H1 (cell line): ENCODE measurements at regions not wholly inside any gene's neighbourhood (a gene's known extent, or its start where the extent isn't known, plus 50 kb on each side); places are given as distances from the start of the nearest gene placed in this dataset.

Source experiments
- CTCF ChIA-PET: fragments of 300-600 bp; sonication (Branson Sonifier 250); formaldehyde crosslinking; loops from one replicate; lab custom pipeline; 2021; ENCODE audit not compliant: partially characterized antibody; lab: Charles Lee
- POLR2A ChIA-PET: fragments of 300-600 bp; sonication (Branson Sonifier 250); formaldehyde crosslinking; loops from one replicate; lab custom pipeline; 2021; ENCODE audit warnings: inconsistent platforms; ENCODE audit not compliant: partially characterized antibody; lab: Charles Lee
- DNase-seq, 2 experiments: peaks; one replicate each; pipeline versions ENCODE4 v3.0.0 to v3.0.0-alpha.2; 2010 to 2022; ENCODE audit warnings: low spot score in 2 of 2, low read depth in 1 of 2, mixed read lengths in 1 of 2
- FAIRE-seq: peaks from 2 replicates; lab custom pipeline; 2011; peaks lifted over from hg19 to GRCh38; lab: Jason Lieb, UNC
- H2AFZ ChIP-seq: 2 replicates; pipeline ENCODE4 v1.8.1; 2012; ENCODE audit warnings: low read length, inconsistent platforms
- H2AK5ac ChIP-seq: 2 replicates; pipeline ENCODE4 v1.6.1; 2013; ENCODE audit warnings: low read depth, low read length
- H2BK120ac ChIP-seq: replicated peaks from 2 replicates; pipeline ENCODE3; 2013; ENCODE audit warnings: low read depth, low read length, inconsistent platforms
- H2BK12ac ChIP-seq: 2 replicates; pipeline ENCODE4 v1.6.1; 2013; ENCODE audit warnings: low read depth, low read length
- H2BK15ac ChIP-seq: 2 replicates; pipeline ENCODE4 v1.6.1; 2013; ENCODE audit warnings: low read length
- H2BK20ac ChIP-seq: 2 replicates; pipeline ENCODE4 v1.6.1; 2013; ENCODE audit warnings: low read length
- H2BK5ac ChIP-seq: 2 replicates; pipeline ENCODE4 v1.6.1; 2013; ENCODE audit warnings: low read depth, low read length
- H3K14ac ChIP-seq: 2 replicates; pipeline ENCODE4 v1.6.1; 2013; ENCODE audit warnings: inconsistent platforms; ENCODE audit not compliant: insufficient read length
- H3K18ac ChIP-seq: 2 replicates; pipeline ENCODE4 v1.6.1; 2013; ENCODE audit warnings: low read length; ENCODE audit errors: extremely low read depth
- H3K23ac ChIP-seq: 2 replicates; pipeline ENCODE4 v1.6.1; 2013; ENCODE audit warnings: inconsistent platforms; ENCODE audit not compliant: insufficient read length
- H3K23me2 ChIP-seq: 2 replicates; pipeline ENCODE4 v1.6.1; 2013; ENCODE audit warnings: low read depth, low read length
- H3K27ac ChIP-seq: 2 replicates; pipeline ENCODE4 v1.6.1; 2011; ENCODE audit warnings: low read depth, low read length, inconsistent platforms
- H3K27me3 ChIP-seq, 4 experiments: replicated peaks in 1 of 4; 1 replicate in 1 of 4; 2 replicates in 3 of 4; pipeline versions ENCODE4 v1.6.1 to v1.8.1; 2011 to 2013; ENCODE audit warnings: low read length in 3 of 4, mild to moderate bottlenecking in 3 of 4, inconsistent platforms in 2 of 4, mixed read lengths in 2 of 4, moderate library complexity in 1 of 4; ENCODE audit not compliant: control insufficient read depth in 3 of 4, insufficient read depth in 3 of 4; ENCODE audit errors: extremely low read depth in 1 of 4
- H3K36me3 ChIP-seq, 4 experiments: 2 replicates each; pipeline versions ENCODE4 v1.6.1 to v1.8.1; 2011 to 2013; ENCODE audit warnings: mild to moderate bottlenecking in 4 of 4, low read length in 3 of 4, moderate library complexity in 2 of 4, control low read depth in 1 of 4, inconsistent platforms in 1 of 4; ENCODE audit not compliant: insufficient read depth in 4 of 4, control insufficient read depth in 2 of 4
- H3K4ac ChIP-seq: replicated peaks from 2 replicates; pipeline ENCODE3; 2013; ENCODE audit warnings: low read length, low read depth, mixed read lengths, inconsistent platforms; ENCODE audit not compliant: insufficient read length
- H3K4me1 ChIP-seq, 4 experiments: replicated peaks in 1 of 4; 1 replicate in 1 of 4; 2 replicates in 3 of 4; pipeline versions ENCODE4 v1.6.1 to v1.8.1; 2011 to 2013; ENCODE audit warnings: low read length in 3 of 4, inconsistent platforms in 2 of 4, mixed read lengths in 1 of 4; ENCODE audit not compliant: insufficient read depth in 4 of 4, control insufficient read depth in 3 of 4
- H3K4me2 ChIP-seq, 2 experiments: 2 replicates each; pipeline versions ENCODE4 v1.6.1 to v1.8.1; 2011 to 2013; ENCODE audit warnings: low read depth in 2 of 2, low read length in 2 of 2, control low read depth in 1 of 2, inconsistent platforms in 1 of 2, mild to moderate bottlenecking in 1 of 2; ENCODE audit not compliant: insufficient read depth in 1 of 2
- H3K4me3 ChIP-seq, 4 experiments: fragments of 200-600, 300-600 bp in 1 of 4; sonication (generic), shearing (Covaris generic), sonication (Bioruptor Twin) in 1 of 4; 2 replicates each; pipeline versions ENCODE4 v1.5.1 to v1.8.1; 2011 to 2016; ENCODE audit warnings: low read length in 4 of 4, low read depth in 3 of 4, control low read depth in 2 of 4, inconsistent platforms in 2 of 4, mild to moderate bottlenecking in 2 of 4, mixed read lengths in 1 of 4, moderate library complexity in 1 of 4; ENCODE audit not compliant: insufficient read depth in 2 of 4; ENCODE audit errors: extremely low read depth in 1 of 4
- H3K56ac ChIP-seq: replicated peaks from 2 replicates; pipeline ENCODE3; 2013; ENCODE audit warnings: low read depth, mild to moderate bottlenecking, mixed read lengths, low read length, inconsistent platforms; ENCODE audit not compliant: insufficient read length
- H3K79me1 ChIP-seq: 2 replicates; pipeline ENCODE4 v1.6.1; 2013; ENCODE audit warnings: low read depth, low read length, control low read depth
- H3K79me2 ChIP-seq, 2 experiments: 2 replicates each; pipeline versions ENCODE4 v1.6.1 to v1.8.1; 2012 to 2013; ENCODE audit warnings: low read length in 2 of 2, mild to moderate bottlenecking in 2 of 2, inconsistent platforms in 1 of 2; ENCODE audit not compliant: insufficient read depth in 2 of 2, control insufficient read depth in 1 of 2
- H3K9ac ChIP-seq, 4 experiments: replicated peaks in 1 of 4; 1 replicate in 1 of 4; 2 replicates in 3 of 4; pipeline versions ENCODE4 v1.6.1 to v1.8.1; 2011 to 2013; ENCODE audit warnings: low read depth in 3 of 4, low read length in 3 of 4, control low read depth in 2 of 4, mild to moderate bottlenecking in 2 of 4, moderate library complexity in 2 of 4, inconsistent platforms in 1 of 4; ENCODE audit errors: extremely low read depth in 1 of 4
- H3K9me3 ChIP-seq, 2 experiments: 2 replicates each; pipeline versions ENCODE4 v1.6.1 to v1.8.1; 2012 to 2013; ENCODE audit warnings: mild to moderate bottlenecking in 2 of 2, moderate library complexity in 2 of 2, control low read depth in 1 of 2, inconsistent platforms in 1 of 2, low read depth in 1 of 2, low read length in 1 of 2, mixed read lengths in 1 of 2; ENCODE audit not compliant: insufficient read depth in 2 of 2
- H4K20me1 ChIP-seq, 2 experiments: replicated peaks in 1 of 2; 2 replicates each; pipeline versions ENCODE3 to v1.8.1; 2011 to 2013; ENCODE audit warnings: inconsistent platforms in 2 of 2, low read length in 2 of 2, mild to moderate bottlenecking in 1 of 2; ENCODE audit not compliant: insufficient read depth in 2 of 2, control insufficient read depth in 1 of 2
- H4K5ac ChIP-seq: 2 replicates; pipeline ENCODE4 v1.6.1; 2013; ENCODE audit warnings: low read length, low read depth, mixed read lengths, inconsistent platforms; ENCODE audit not compliant: insufficient read length
- H4K8ac ChIP-seq: 2 replicates; pipeline ENCODE4 v1.8.0; 2013; ENCODE audit warnings: mild to moderate bottlenecking, moderate library complexity, low read length, inconsistent platforms; ENCODE audit not compliant: insufficient read depth; ENCODE audit errors: extremely low read depth
- H4K91ac ChIP-seq: replicated peaks from 2 replicates; pipeline ENCODE3; 2013; ENCODE audit warnings: low read length, mixed read lengths, inconsistent platforms; ENCODE audit not compliant: insufficient read length
- ASH2L ChIP-seq: fragments of 200-600, 300-600 bp; sonication (generic); IDR thresholded peaks from one replicate; pipeline ENCODE4 v1.7.1; 2017; ENCODE audit warnings: low read length
- BCL11A ChIP-seq, 2 experiments: IDR thresholded peaks; one replicate each; pipeline ENCODE4 v1.6.1; 2011; ENCODE audit warnings: low read depth in 2 of 2, low read length in 2 of 2, mild to moderate bottlenecking in 2 of 2
- PHF8 ChIP-seq: fragments of 200-600 bp; sonication (generic); conservative IDR thresholded peaks from 2 replicates; pipeline ENCODE4 v1.7.1; 2012; ENCODE audit warnings: low read depth, mild to moderate bottlenecking, inconsistent platforms, low read length, moderate library complexity
- POLR2AphosphoS5 ChIP-seq: IDR thresholded peaks from 2 replicates; pipeline ENCODE4 v1.6.1; 2011; ENCODE audit warnings: low read depth, low read length
- SIX5 ChIP-seq: IDR thresholded peaks from 2 replicates; pipeline ENCODE4 v1.6.1; 2011; ENCODE audit warnings: mild to moderate bottlenecking, low read depth, low read length
- SP1 ChIP-seq: IDR thresholded peaks from 2 replicates; pipeline ENCODE4 v1.6.1; 2011; ENCODE audit warnings: low read depth, low read length
- SUZ12 ChIP-seq: fragments of 200-600 bp; sonication (generic); IDR thresholded peaks from 2 replicates; pipeline ENCODE4 v1.6.1; 2012; ENCODE audit warnings: mild to moderate bottlenecking, inconsistent platforms, low read length, moderate library complexity, mixed read lengths
- TAF7 ChIP-seq: optimal IDR thresholded peaks from 2 replicates; pipeline ENCODE3; 2011; ENCODE audit warnings: low read depth, mild to moderate bottlenecking, inconsistent platforms, low read length, moderate library complexity, borderline replicate concordance
- TBP ChIP-seq: IDR thresholded peaks from 2 replicates; pipeline ENCODE4 v1.6.1; 2011; ENCODE audit warnings: low read depth, low read length, improper control_type of control experiment
- YY1 ChIP-seq: IDR thresholded peaks from 2 replicates; pipeline ENCODE4 v1.6.1; 2011; ENCODE audit warnings: low read depth, mild to moderate bottlenecking, low read length
- WGBS, 2 experiments: shearing (Covaris generic) in 1 of 2; methylation state at CpG; one replicate each; pipeline versions ENCODE4 v1.1.6 to v1.1.7; 2013 to 2015; ENCODE audit warnings: low lambda C conversion rate in 2 of 2, mixed read lengths in 2 of 2, inconsistent platforms in 1 of 2, low coverage in 1 of 2, missing lambda C conversion rate in 1 of 2; ENCODE audit not compliant: insufficient replicate concordance in 2 of 2, insufficient coverage in 1 of 2, insufficient read length in 1 of 2; ENCODE audit errors: extremely low coverage in 1 of 2, missing lambda C conversion rate in 1 of 2; 5-methylcytosine and 5-hydroxymethylcytosine counted together
- TF ChIP-seq, protein P1 (sequence below): IDR thresholded peaks from 2 replicates; pipeline ENCODE4 v1.6.1; 2011; ENCODE audit warnings: low read length, improper control_type of control experiment
- TF ChIP-seq, protein P2 (sequence below): IDR thresholded peaks from 2 replicates; pipeline ENCODE4 v1.6.1; 2011; ENCODE audit warnings: low read depth, mild to moderate bottlenecking, low read length; ENCODE audit not compliant: insufficient read depth

DNA sequence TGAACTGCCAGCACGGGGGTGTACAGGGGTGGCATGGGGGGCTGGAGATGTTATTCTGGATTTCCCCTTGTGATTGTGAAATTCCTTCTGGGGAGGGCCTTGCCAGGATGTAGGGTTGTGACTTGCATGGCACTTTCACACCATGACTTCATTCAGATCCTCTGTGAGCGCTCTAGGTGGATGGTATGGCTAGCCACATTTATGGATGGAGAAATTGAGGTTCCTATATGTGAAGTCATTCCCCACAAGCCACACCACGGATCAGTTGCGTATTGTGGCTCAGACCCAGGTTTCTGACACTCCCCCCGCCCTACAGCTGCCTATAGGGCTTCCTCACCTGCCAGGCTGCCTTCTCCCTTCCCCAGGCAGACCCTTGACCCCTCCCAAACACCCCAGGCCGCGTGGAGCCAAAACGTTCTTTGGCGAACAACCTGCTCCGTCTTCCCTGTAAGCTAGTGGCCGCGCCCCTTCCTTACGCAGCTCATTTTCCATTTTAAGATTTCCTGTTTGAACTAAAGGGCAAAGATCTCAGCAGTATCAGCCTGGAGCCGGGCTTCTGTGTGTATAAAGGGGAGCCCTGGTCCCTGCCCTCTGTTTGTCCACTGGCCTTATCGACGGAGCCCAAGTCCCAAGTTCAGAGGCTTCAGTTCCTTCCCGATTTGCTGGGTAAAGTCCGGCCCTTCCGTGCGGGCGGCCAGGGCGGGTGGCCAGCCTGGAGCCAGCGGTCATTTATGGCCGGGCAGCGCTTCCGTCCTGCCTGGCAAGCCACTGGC lies 97.8 kb upstream of the KLF4 start:
- Histone ChIP-seq H3K4me3 (no peak overlapping the region), H2AK5ac (no peak overlapping the region), H2AFZ (no peak overlapping the region; the same call in 1 of the 2 replicates), H4K20me1 (no peaks in the 10 kb centered on the region), H3K23me2 (no peaks in the 10 kb centered on the region), H3K9ac (no peak overlapping the region), H3K4ac (no peak overlapping the region), H3K27me3 (no peaks in the 10 kb centered on the region), H3K27ac (no peak overlapping the region), H4K91ac (no peak overlapping the region), H3K79me2 (no peaks in the 10 kb centered on the region), H4K8ac (no peak overlapping the region), H3K23ac (no peak overlapping the region), H3K79me1 (no peaks in the 10 kb centered on the region), H3K9me3 (no peaks in the 10 kb centered on the region), H3K36me3 (no peaks in the 10 kb centered on the region), H2BK20ac (no peak overlapping the region), H2BK15ac (no peak overlapping the region), H3K4me2 (no peak overlapping the region), H3K18ac (no peak overlapping the region), H4K5ac (no peak overlapping the region), H3K4me1 (peaks cover 0 to 4% (median 0%) of the 10 kb centered on the region in 4 experiments; a peak in 1 of 7 replicates), H3K14ac (no peak overlapping the region), H2BK120ac (no peak overlapping the region), H2BK5ac (no peak overlapping the region), H3K56ac (no peak overlapping the region), H2BK12ac (peak overlapping the region; percentile 60; the same call in 1 of the 2 replicates)
- FAIRE-seq: no peak
- 92% methylated on average over 26 of the region's 26 CpGs; no CpG with 5 or more reads in 1 of the 2 experiments for WGBS, 2 experiments
- ChIA-PET POLR2A (no interaction called here), CTCF (interaction anchor here (0.6 kb wide), 1 partner anchor 491 kb away, joined by 3 read pairs; no protein-coding TSS in a partner anchor)
- DNase-seq: no peak
- no peak for TF ChIP-seq TBP
- TF ChIP-seq ASH2L: no peak
- TF ChIP-seq, protein P1, sequence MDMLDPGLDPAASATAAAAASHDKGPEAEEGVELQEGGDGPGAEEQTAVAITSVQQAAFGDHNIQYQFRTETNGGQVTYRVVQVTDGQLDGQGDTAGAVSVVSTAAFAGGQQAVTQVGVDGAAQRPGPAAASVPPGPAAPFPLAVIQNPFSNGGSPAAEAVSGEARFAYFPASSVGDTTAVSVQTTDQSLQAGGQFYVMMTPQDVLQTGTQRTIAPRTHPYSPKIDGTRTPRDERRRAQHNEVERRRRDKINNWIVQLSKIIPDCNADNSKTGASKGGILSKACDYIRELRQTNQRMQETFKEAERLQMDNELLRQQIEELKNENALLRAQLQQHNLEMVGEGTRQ: no peak
- TF ChIP-seq SP1: no peak
- TF ChIP-seq SUZ12: no peak
- TF ChIP-seq YY1: no peak
- no peak for TF ChIP-seq SIX5
- TF ChIP-seq, protein P2, sequence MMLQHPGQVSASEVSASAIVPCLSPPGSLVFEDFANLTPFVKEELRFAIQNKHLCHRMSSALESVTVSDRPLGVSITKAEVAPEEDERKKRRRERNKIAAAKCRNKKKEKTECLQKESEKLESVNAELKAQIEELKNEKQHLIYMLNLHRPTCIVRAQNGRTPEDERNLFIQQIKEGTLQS: no peak
- no peak for TF ChIP-seq POLR2AphosphoS5
- TF ChIP-seq BCL11A (IDR thresholded peaks at IDR 0.05; ENCODE audit: low read depth in 2 of 2, low read length in 2 of 2): no peak
- TF ChIP-seq PHF8: no peak
- no peak for TF ChIP-seq TAF7
